Spinal cord (tissue), 9 donors: ENCODE measurements at regions not wholly inside any gene's neighbourhood (a gene's known extent, or its start where the extent isn't known, plus 50 kb on each side); places are given as distances from the start of the nearest gene placed in this dataset.

Experiments
- DNase-seq, 6 donors: peaks; one replicate each; pipeline versions ENCODE4 v3.0.0 to v3.0.0-alpha.2; 2013 to 2015; ENCODE audit warnings: low spot score in 6 of 6, low read depth in 4 of 6
- H3K27ac ChIP-seq: one replicate; pipeline ENCODE4 v1.5.1; 2013; ENCODE audit warnings: low read depth, low read length, control low read depth
- H3K27me3 ChIP-seq: one replicate; pipeline ENCODE4 v1.6.1; 2013; ENCODE audit warnings: low read length; ENCODE audit not compliant: control insufficient read depth, insufficient read depth
- H3K36me3 ChIP-seq: one replicate; pipeline ENCODE4 v1.6.1; 2013; ENCODE audit warnings: low read length; ENCODE audit not compliant: control insufficient read depth, insufficient read depth
- H3K4me1 ChIP-seq: one replicate; pipeline ENCODE4 v1.6.1; 2013; ENCODE audit warnings: low read length; ENCODE audit not compliant: control insufficient read depth, insufficient read depth
- H3K4me3 ChIP-seq: one replicate; pipeline ENCODE4 v1.5.1; 2013; ENCODE audit warnings: low read depth, low read length, control low read depth
- H3K9me3 ChIP-seq: one replicate; pipeline ENCODE4 v1.6.1; 2013; ENCODE audit warnings: low read length; ENCODE audit not compliant: control insufficient read depth, insufficient read depth
- WGBS: methylation state at CpG from one replicate; pipeline ENCODE4 v1.1.5; 2013; ENCODE audit warnings: missing lambda C conversion rate; ENCODE audit not compliant: insufficient coverage; 5-methylcytosine and 5-hydroxymethylcytosine counted together
- donor health status: healthy.

GRCh38 chr22:48905206-48905975, 922.3 kb downstream of the BRD1 start:
- no peak for DNase-seq
- Histone ChIP-seq H3K4me3 (no peak overlapping the region), H3K36me3 (no peaks in the 10 kb centered on the region), H3K27me3 (no peaks in the 10 kb centered on the region), H3K27ac (no peak overlapping the region), H3K4me1 (no peaks in the 10 kb centered on the region), H3K9me3 (no peaks in the 10 kb centered on the region)
- WGBS: 97% methylated on average over 16 of the region's 17 CpGs

- peaks cover 2% of the 10 kb centered on the region for H3K27me3 ChIP-seq
- H3K4me3 ChIP-seq: no peak overlapping the region
- H3K4me1 ChIP-seq: no peaks in the 10 kb centered on the region
- H3K36me3 ChIP-seq: no peaks in the 10 kb centered on the region
- H3K9me3 ChIP-seq: no peaks in the 10 kb centered on the region
- no peak for DNase-seq
- H3K27ac ChIP-seq: no peak overlapping the region
- WGBS: 84% methylated on average over 12 of the region's 25 CpGs
Observed at GRCh38 chr22:48902983-48903650, 924.6 kb downstream of the BRD1 start.

GRCh38 chr22:48902001-48902869, 925.4 kb downstream of the BRD1 start:
- peaks cover 2% of the 10 kb centered on the region for H3K36me3 ChIP-seq
- H3K9me3 ChIP-seq: no peaks in the 10 kb centered on the region
- H3K27me3 ChIP-seq: peaks cover 2% of the 10 kb centered on the region
- no peak overlapping the region for H3K4me3 ChIP-seq
- no peak overlapping the region for H3K27ac ChIP-seq
- peaks cover 4% of the 10 kb centered on the region for H3K4me1 ChIP-seq
- no peak for DNase-seq
- WGBS: 90% methylated on average over 31 of the region's 37 CpGs

GRCh38 chr22:48901324-48901723, 926.3 kb downstream of the BRD1 start:
- Histone ChIP-seq H3K36me3 (peaks cover 3% of the 10 kb centered on the region), H3K27me3 (peaks cover 2% of the 10 kb centered on the region), H3K4me3 (no peak overlapping the region), H3K9me3 (no peaks in the 10 kb centered on the region), H3K4me1 (peaks cover 13% of the 10 kb centered on the region), H3K27ac (no peak overlapping the region)
- no CpG with 5 or more reads among the region's 12 CpGs for WGBS
- no peak for DNase-seq

GRCh38 chr22:48900626-48901025, 927.0 kb downstream of the BRD1 start:
- peaks cover 2% of the 10 kb centered on the region for H3K27me3 ChIP-seq
- H3K4me3 ChIP-seq: no peak overlapping the region
- H3K4me1 ChIP-seq: peaks cover 18% of the 10 kb centered on the region
- no peak for DNase-seq
- peaks cover 3% of the 10 kb centered on the region for H3K36me3 ChIP-seq
- no peak overlapping the region for H3K27ac ChIP-seq
- H3K9me3 ChIP-seq: no peaks in the 10 kb centered on the region
- WGBS: 89% methylated on average over 3 of the region's 9 CpGs

- Histone ChIP-seq H3K27me3 (peaks cover 2% of the 10 kb centered on the region), H3K9me3 (no peaks in the 10 kb centered on the region), H3K4me1 (peaks cover 18% of the 10 kb centered on the region), H3K36me3 (peaks cover 3% of the 10 kb centered on the region), H3K27ac (no peak overlapping the region), H3K4me3 (no peak overlapping the region)
- no peak for DNase-seq
- 80% methylated on average over 1 of the region's 2 CpGs for WGBS
Observed at GRCh38 chr22:48900327-48900597, 927.4 kb downstream of the BRD1 start.

GRCh38 chr22:48899523-48900326, 927.9 kb downstream of the BRD1 start:
- H3K36me3 ChIP-seq: peaks cover 3% of the 10 kb centered on the region
- H3K9me3 ChIP-seq: no peaks in the 10 kb centered on the region
- H3K4me3 ChIP-seq: no peak overlapping the region
- peaks cover 2% of the 10 kb centered on the region for H3K27me3 ChIP-seq
- H3K4me1 ChIP-seq: peaks cover 18% of the 10 kb centered on the region
- peak in 1 of 6 donors; percentile 53 for DNase-seq
- 87% methylated on average over 42 of the region's 42 CpGs for WGBS
- H3K27ac ChIP-seq: no peak overlapping the region

GRCh38 chr22:48898524-48899250, 929.0 kb downstream of the BRD1 start:
- Histone ChIP-seq H3K4me1 (peaks cover 18% of the 10 kb centered on the region), H3K36me3 (peaks cover 3% of the 10 kb centered on the region), H3K27me3 (peaks cover 2% of the 10 kb centered on the region), H3K9me3 (no peaks in the 10 kb centered on the region), H3K4me3 (no peak overlapping the region), H3K27ac (no peak overlapping the region)
- DNase-seq: no peak
- 89% methylated on average over 21 of the region's 21 CpGs for WGBS
